Nephron (organoid): ENCODE measurements at regions not wholly inside any gene's neighbourhood (a gene's known extent, or its start where the extent isn't known, plus 50 kb on each side); places are given as distances from the start of the nearest gene placed in this dataset.

Experiments
- H3K27ac Mint-ChIP-seq, 3 experiments: 2 replicates each; pipeline ENCODE4 v1.8.0; 2020; ENCODE audit warnings: mixed read lengths in 3 of 3, mild to moderate bottlenecking in 2 of 3, moderate library complexity in 1 of 3
- H3K27me3 Mint-ChIP-seq: 2 replicates; pipeline ENCODE4 v1.8.0; 2021; ENCODE audit warnings: low read depth, mild to moderate bottlenecking, moderate library complexity, mixed read lengths
- H3K36me3 Mint-ChIP-seq: 2 replicates; pipeline ENCODE4 v1.8.0; 2020; ENCODE audit warnings: low read depth, mixed read lengths
- H3K4me1 Mint-ChIP-seq: 2 replicates; pipeline ENCODE4 v1.8.0; 2020; ENCODE audit warnings: mixed read lengths
- H3K4me3 Mint-ChIP-seq, 3 experiments: 2 replicates each; pipeline ENCODE4 v1.8.0; 2020; ENCODE audit warnings: mild to moderate bottlenecking in 3 of 3, mixed read lengths in 3 of 3, moderate library complexity in 2 of 3
- H3K9me3 Mint-ChIP-seq: 2 replicates; pipeline ENCODE4 v1.8.0; 2020; ENCODE audit warnings: mixed read lengths
- CTCF ChIP-seq, 3 experiments: fragments of 200-600 bp; sonication (generic); IDR thresholded peaks; one replicate each; pipeline ENCODE4 v1.5.0; 2021; ENCODE audit warnings: antibody characterized with exemption in 3 of 3; ENCODE audit not compliant: unreplicated experiment in 3 of 3

GRCh38 chr16:48997081-48997615, 284.5 kb downstream of the CBLN1 start:
- H3K9me3 Mint-ChIP-seq, result no peaks in the 10 kb centered on the region
- H3K4me1 Mint-ChIP-seq, result peaks cover 5% of the 10 kb centered on the region
- H3K36me3 Mint-ChIP-seq, result no peaks in the 10 kb centered on the region
- no peak for TF ChIP-seq CTCF (IDR thresholded peaks at IDR 0.05; ENCODE audit: unreplicated experiment in 3 of 3)
- H3K4me3 Mint-ChIP-seq, result no peak overlapping the region
- no peak overlapping the region for H3K27ac Mint-ChIP-seq
- peaks cover 34% of the 10 kb centered on the region for H3K27me3 Mint-ChIP-seq

GRCh38 chr16:48978501-48978900, 303.1 kb downstream of the CBLN1 start:
- Mint-ChIP-seq H3K36me3 (no peaks in the 10 kb centered on the region), H3K4me3 (no peak overlapping the region)

GRCh38 chr16:48972236-48972635, 309.4 kb downstream of the CBLN1 start:
- no peak overlapping the region for H3K27ac Mint-ChIP-seq
- H3K27me3 Mint-ChIP-seq, result peaks cover 11% of the 10 kb centered on the region
- TF ChIP-seq CTCF (IDR thresholded peaks at IDR 0.05; ENCODE audit: unreplicated experiment in 3 of 3), result no peak
- no peaks in the 10 kb centered on the region for H3K36me3 Mint-ChIP-seq
- H3K4me3 Mint-ChIP-seq, result no peak overlapping the region
- H3K9me3 Mint-ChIP-seq, result no peaks in the 10 kb centered on the region
- no peaks in the 10 kb centered on the region for H3K4me1 Mint-ChIP-seq

More at GRCh38 chr16:48978501-48978900, 303.1 kb downstream of the CBLN1 start:
- Mint-ChIP-seq H3K9me3 (peaks cover 4% of the 10 kb centered on the region), H3K27me3 (peaks cover 3% of the 10 kb centered on the region), H3K4me1 (no peaks in the 10 kb centered on the region), H3K27ac (no peak overlapping the region)
- TF ChIP-seq CTCF (IDR thresholded peaks at IDR 0.05; ENCODE audit: unreplicated experiment in 3 of 3), result no peak

- no peak for TF ChIP-seq CTCF (IDR thresholded peaks at IDR 0.05; ENCODE audit: unreplicated experiment in 3 of 3)
- Mint-ChIP-seq H3K27me3 (peaks cover 11% of the 10 kb centered on the region), H3K4me1 (no peaks in the 10 kb centered on the region), H3K9me3 (no peaks in the 10 kb centered on the region), H3K27ac (no peak overlapping the region), H3K36me3 (no peaks in the 10 kb centered on the region), H3K4me3 (no peak overlapping the region)
Measured at GRCh38 chr16:48971571-48972077, 310.0 kb downstream of the CBLN1 start.

GRCh38 chr16:48970216-48970615, 311.4 kb downstream of the CBLN1 start:
- TF ChIP-seq CTCF (IDR thresholded peaks at IDR 0.05; ENCODE audit: unreplicated experiment in 3 of 3), result no peak
- H3K4me3 Mint-ChIP-seq, result no peak overlapping the region
- H3K9me3 Mint-ChIP-seq, result no peaks in the 10 kb centered on the region
- peaks cover 11% of the 10 kb centered on the region for H3K27me3 Mint-ChIP-seq
- H3K36me3 Mint-ChIP-seq, result no peaks in the 10 kb centered on the region
- no peak overlapping the region for H3K27ac Mint-ChIP-seq
- peaks cover 10% of the 10 kb centered on the region for H3K4me1 Mint-ChIP-seq

- H3K27ac Mint-ChIP-seq, result no peak overlapping the region
- no peak overlapping the region for H3K4me3 Mint-ChIP-seq
- peaks cover 15% of the 10 kb centered on the region for H3K27me3 Mint-ChIP-seq
- TF ChIP-seq CTCF (IDR thresholded peaks at IDR 0.05; ENCODE audit: unreplicated experiment in 3 of 3), result no peak
- no peaks in the 10 kb centered on the region for H3K9me3 Mint-ChIP-seq
- H3K36me3 Mint-ChIP-seq, result no peaks in the 10 kb centered on the region
- H3K4me1 Mint-ChIP-seq, result peaks cover 15% of the 10 kb centered on the region
Measured at GRCh38 chr16:48969611-48970010, 312.0 kb downstream of the CBLN1 start.
